Transverse colon (tissue), 4 donors: ENCODE measurements at regions not wholly inside any gene's neighbourhood (a gene's known extent, or its start where the extent isn't known, plus 50 kb on each side); places are given as distances from the start of the nearest gene placed in this dataset.

Experiments used
- CTCF ChIP-seq, 5 experiments: fragments of 200-600 bp in 3 of 5; fragments of 450-650 bp in 2 of 5; sonication (generic) in 3 of 5; IDR thresholded peaks; 1 replicate in 2 of 5; 2 replicates in 3 of 5; pipeline ENCODE4 v1.5.1; 2016 to 2017; ENCODE audit warnings: antibody characterized with exemption in 5 of 5, inconsistent platforms in 3 of 5, mild to moderate bottlenecking in 2 of 5, moderate library complexity in 1 of 5
- EP300 ChIP-seq: sonication (generic); formaldehyde crosslinking; IDR thresholded peaks from one replicate; pipeline ENCODE4 v1.6.1; 2017; ENCODE audit warnings: antibody characterized with exemption, low read depth
- POLR2A ChIP-seq: fragments of 450-650 bp; IDR thresholded peaks from one replicate; pipeline ENCODE4 v1.6.1; 2016; ENCODE audit warnings: antibody characterized with exemption, mild to moderate bottlenecking, moderate library complexity
- POLR2AphosphoS5 ChIP-seq, 3 donors: sonication (generic); formaldehyde crosslinking; IDR thresholded peaks; one replicate each; pipeline ENCODE4 v1.6.1; 2016; ENCODE audit warnings: antibody characterized with exemption in 3 of 3

GRCh38 chr13:99071666-99072065 lies 93.8 kb upstream of the DOCK9 start:
- TF ChIP-seq CTCF (IDR thresholded peaks at IDR 0.05) (no peak), POLR2A (no peak), POLR2AphosphoS5 (IDR thresholded peaks at IDR 0.05) (no peak), EP300 (no peak)
